ENCODE measurements at regions not wholly inside any gene's neighbourhood (a gene's known extent, or its start where the extent isn't known, plus 50 kb on each side); places are given as distances from the start of the nearest gene placed in this dataset.

- no peak overlapping the region for H2AFZ ChIP-seq (ENCODE audit: low read depth, low read length)
- no peak for TF ChIP-seq TAF1 (IDR thresholded peaks at IDR 0.05; ENCODE audit: low read depth)
- TF ChIP-seq POLR2AphosphoS5 (IDR thresholded peaks at IDR 0.05), result no peak
- no peak for TF ChIP-seq MXI1 (conservative IDR thresholded peaks at IDR 0.05; ENCODE audit: poor library complexity, severe bottlenecking)
- no peak for TF ChIP-seq EP300 (conservative IDR thresholded peaks at IDR 0.05; ENCODE audit: poor library complexity, severe bottlenecking)
- TF ChIP-seq REST (IDR thresholded peaks at IDR 0.05; ENCODE audit: borderline replicate concordance), result no peak
- TF ChIP-seq SMC3 (conservative IDR thresholded peaks at IDR 0.05; ENCODE audit: poor library complexity), result no peak
- TF ChIP-seq RAD21 (conservative IDR thresholded peaks at IDR 0.05), result no peak
- TF ChIP-seq EZH2 (IDR thresholded peaks at IDR 0.05; ENCODE audit: borderline replicate concordance, insufficient read depth, low read length, poor library complexity, severe bottlenecking), result no peak
- TF ChIP-seq CTCF (IDR thresholded peaks at IDR 0.05; ENCODE audit: poor library complexity, severe bottlenecking), result no peak
- H3K79me2 ChIP-seq (replicated peaks; ENCODE audit: insufficient read depth, low read length), result no peaks in the 10 kb centered on the region
- H3K9me3 ChIP-seq (ENCODE audit: low read length), result no peaks in the 10 kb centered on the region
- H3K27me3 ChIP-seq (ENCODE audit: insufficient read depth, low read depth, low read length), result no peaks in the 10 kb centered on the region
- no peak overlapping the region for H3K27ac ChIP-seq (ENCODE audit: low read length)
- H3K4me3 ChIP-seq (ENCODE audit: low read length), result no peak overlapping the region
- H4K20me1 ChIP-seq (ENCODE audit: insufficient read depth), result no peaks in the 10 kb centered on the region
- no peaks in the 10 kb centered on the region for H3F3A ChIP-seq (ENCODE audit: insufficient read depth, low read length, poor library complexity, severe bottlenecking)
- no peak overlapping the region for H3K4me2 ChIP-seq (ENCODE audit: low read length)
- H3K9ac ChIP-seq (ENCODE audit: low read length), result no peak overlapping the region
- H3K36me3 ChIP-seq (ENCODE audit: insufficient read depth, low read length), result no peaks in the 10 kb centered on the region
- no peaks in the 10 kb centered on the region for H3K9me2 ChIP-seq (ENCODE audit: insufficient read depth, low read length)
Measured at GRCh38 chr1:81381881-81382280, 418.9 kb upstream of the ADGRL2 start.

GRCh38 chr1:81380436-81380835, 420.3 kb upstream of the ADGRL2 start:
- Histone ChIP-seq H3K9ac (ENCODE audit: low read length) (no peak overlapping the region), H3K27ac (ENCODE audit: low read length) (no peak overlapping the region), H3K4me3 (ENCODE audit: low read length) (no peak overlapping the region), H3F3A (ENCODE audit: insufficient read depth, low read length, poor library complexity, severe bottlenecking) (no peaks in the 10 kb centered on the region), H2AFZ (ENCODE audit: low read depth, low read length) (no peak overlapping the region), H4K20me1 (ENCODE audit: insufficient read depth) (no peaks in the 10 kb centered on the region), H3K9me3 (ENCODE audit: low read length) (no peaks in the 10 kb centered on the region), H3K9me2 (ENCODE audit: insufficient read depth, low read length) (no peaks in the 10 kb centered on the region), H3K36me3 (ENCODE audit: insufficient read depth, low read length) (no peaks in the 10 kb centered on the region), H3K27me3 (ENCODE audit: insufficient read depth, low read depth, low read length) (no peaks in the 10 kb centered on the region), H3K79me2 (replicated peaks; ENCODE audit: insufficient read depth, low read length) (no peaks in the 10 kb centered on the region), H3K4me2 (ENCODE audit: low read length) (no peak overlapping the region)
- TF ChIP-seq MXI1 (conservative IDR thresholded peaks at IDR 0.05; ENCODE audit: poor library complexity, severe bottlenecking) (no peak), EZH2 (IDR thresholded peaks at IDR 0.05; ENCODE audit: borderline replicate concordance, insufficient read depth, low read length, poor library complexity, severe bottlenecking) (no peak), CTCF (IDR thresholded peaks at IDR 0.05; ENCODE audit: poor library complexity, severe bottlenecking) (no peak)

Measured in neural cell (in vitro differentiated cells).